ACHN (cell line): ENCODE measurements at regions not wholly inside any gene's neighbourhood (a gene's known extent, or its start where the extent isn't known, plus 50 kb on each side); places are given as distances from the start of the nearest gene placed in this dataset.

Source experiments
- DNase-seq: peaks from one replicate; pipeline ENCODE4 v3.0.0-alpha.2; 2015
- in situ Hi-C: cut with HindIII; loops from 2 replicates; pipeline ENCODE4 v1.10.0; 2017; ENCODE audit warnings: low sequenced_read_pairs, low pct_ligation_motif_present, low pct_unique_long_range_greater_than_20kb

GRCh38 chr7:84837405-84837804 lies 349.5 kb downstream of the SEMA3D start:
- no peak for DNase-seq
- in situ Hi-C loops = no loop called here

- DNase-seq = no peak
- in situ Hi-C loops = no loop called here
Measured at GRCh38 chr7:84829719-84830118, 357.1 kb downstream of the SEMA3D start.

- in situ Hi-C loops = no loop called here
- DNase-seq = no peak
Measured at GRCh38 chr7:84824057-84824651, 362.7 kb downstream of the SEMA3D start.

GRCh38 chr7:84823530-84823929 lies 363.3 kb downstream of the SEMA3D start:
- in situ Hi-C loops = no loop called here

GRCh38 chr7:84822941-84823510 lies 363.8 kb downstream of the SEMA3D start:
- in situ Hi-C loops = no loop called here

More at GRCh38 chr7:84823530-84823929, 363.3 kb downstream of the SEMA3D start:
- DNase-seq = no peak

GRCh38 chr7:84821671-84822534 lies 365.0 kb downstream of the SEMA3D start:
- DNase-seq = no peak
- in situ Hi-C loops = no loop called here

More at GRCh38 chr7:84822941-84823510, 363.8 kb downstream of the SEMA3D start:
- DNase-seq = no peak

GRCh38 chr7:84820481-84820880 lies 366.4 kb downstream of the SEMA3D start:
- DNase-seq = no peak
- in situ Hi-C loops = no loop called here

- DNase-seq = no peak
- in situ Hi-C loops = no loop called here
Measured at GRCh38 chr7:84817016-84817415, 369.8 kb downstream of the SEMA3D start.

- DNase-seq = no peak
- in situ Hi-C loops = no loop called here
Measured at GRCh38 chr7:84813376-84813775, 373.5 kb downstream of the SEMA3D start.

GRCh38 chr7:84812021-84812420 lies 374.8 kb downstream of the SEMA3D start:
- in situ Hi-C loops = no loop called here
- DNase-seq = no peak

- DNase-seq = no peak
- in situ Hi-C loops = no loop called here
Measured at GRCh38 chr7:84811362-84811761, 375.5 kb downstream of the SEMA3D start.

GRCh38 chr7:84809877-84810276 lies 377.0 kb downstream of the SEMA3D start:
- in situ Hi-C loops = no loop called here

GRCh38 chr7:84803979-84804378 lies 382.9 kb downstream of the SEMA3D start:
- in situ Hi-C loops = no loop called here
- no peak for DNase-seq

More at GRCh38 chr7:84809877-84810276, 377.0 kb downstream of the SEMA3D start:
- no peak for DNase-seq

- no peak for DNase-seq
- in situ Hi-C loops = no loop called here
Measured at GRCh38 chr7:84801396-84801795, 385.5 kb downstream of the SEMA3D start.

- in situ Hi-C loops = no loop called here
- no peak for DNase-seq
Measured at GRCh38 chr7:84800846-84801245, 386.0 kb downstream of the SEMA3D start.

- no peak for DNase-seq
- in situ Hi-C loops = no loop called here
Measured at GRCh38 chr7:84799106-84799505, 387.8 kb downstream of the SEMA3D start.

- in situ Hi-C loops = no loop called here
Measured at GRCh38 chr7:84792231-84792893, 394.5 kb downstream of the SEMA3D start.

GRCh38 chr7:84790882-84791281 lies 396.0 kb downstream of the SEMA3D start:
- no peak for DNase-seq
- in situ Hi-C loops = no loop called here

More at GRCh38 chr7:84792231-84792893, 394.5 kb downstream of the SEMA3D start:
- DNase-seq = no peak

GRCh38 chr7:84786073-84786472 lies 400.8 kb downstream of the SEMA3D start:
- DNase-seq = no peak
- in situ Hi-C loops = no loop called here
